ENCODE measurements at regions not wholly inside any gene's neighbourhood (a gene's known extent, or its start where the extent isn't known, plus 50 kb on each side); places are given as distances from the start of the nearest gene placed in this dataset.

GRCh38 chr7:116340943-116341907 is 130.9 kb downstream of the TES start:
- DNase-seq (ENCODE audit: insufficient read length, low spot score): no peak
- FAIRE-seq: peak; percentile 33

- no peak for FAIRE-seq
Observed at GRCh38 chr7:116342125-116342524, 131.8 kb downstream of the TES start.

GRCh38 chr7:116347151-116347832 is 137.0 kb downstream of the TES start:
- DNase-seq (ENCODE audit: insufficient read length, low spot score) (no peak), FAIRE-seq (no peak)

More at GRCh38 chr7:116342125-116342524, 131.8 kb downstream of the TES start:
- DNase-seq (ENCODE audit: insufficient read length, low spot score): no peak

GRCh38 chr7:116348346-116348745 is 138.0 kb downstream of the TES start:
- FAIRE-seq (no peak), DNase-seq (ENCODE audit: insufficient read length, low spot score) (no peak)

- FAIRE-seq (no peak), DNase-seq (ENCODE audit: insufficient read length, low spot score) (no peak)
Observed at GRCh38 chr7:116351966-116352365, 141.6 kb downstream of the TES start.

- FAIRE-seq (no peak), DNase-seq (ENCODE audit: insufficient read length, low spot score) (no peak)
Observed at GRCh38 chr7:116353647-116354046, 143.3 kb downstream of the TES start.

- no peak for DNase-seq (ENCODE audit: insufficient read length, low spot score)
- FAIRE-seq: no peak
Observed at GRCh38 chr7:116354171-116354545, 143.8 kb downstream of the TES start.

GRCh38 chr7:116354546-116355423 is 144.4 kb downstream of the TES start:
- FAIRE-seq (no peak), DNase-seq (ENCODE audit: insufficient read length, low spot score) (no peak)

- no peak for FAIRE-seq
- no peak for DNase-seq (ENCODE audit: insufficient read length, low spot score)
Observed at GRCh38 chr7:116355424-116355765, 144.1 kb upstream of the CAV2 start.

- FAIRE-seq: no peak
- DNase-seq (ENCODE audit: insufficient read length, low spot score): no peak
Observed at GRCh38 chr7:116356333-116356965, 143.1 kb upstream of the CAV2 start.

GRCh38 chr7:116356979-116357378 is 142.6 kb upstream of the CAV2 start:
- DNase-seq (ENCODE audit: insufficient read length, low spot score): no peak

GRCh38 chr7:116357781-116358670 is 141.5 kb upstream of the CAV2 start:
- FAIRE-seq (no peak), DNase-seq (ENCODE audit: insufficient read length, low spot score) (no peak)

More at GRCh38 chr7:116356979-116357378, 142.6 kb upstream of the CAV2 start:
- no peak for FAIRE-seq

GRCh38 chr7:116361767-116362166 is 137.8 kb upstream of the CAV2 start:
- DNase-seq (ENCODE audit: insufficient read length, low spot score): no peak
- FAIRE-seq: no peak

- FAIRE-seq: no peak
- no peak for DNase-seq (ENCODE audit: insufficient read length, low spot score)
Observed at GRCh38 chr7:116363637-116364432, 135.7 kb upstream of the CAV2 start.

GRCh38 chr7:116364469-116364868 is 135.1 kb upstream of the CAV2 start:
- FAIRE-seq (no peak), DNase-seq (ENCODE audit: insufficient read length, low spot score) (no peak)

GRCh38 chr7:116365797-116366196 is 133.7 kb upstream of the CAV2 start:
- DNase-seq (ENCODE audit: insufficient read length, low spot score) (no peak), FAIRE-seq (no peak)

GRCh38 chr7:116367171-116367813 is 132.2 kb upstream of the CAV2 start:
- FAIRE-seq: no peak
- no peak for DNase-seq (ENCODE audit: insufficient read length, low spot score)

GRCh38 chr7:116368965-116369364 is 130.6 kb upstream of the CAV2 start:
- DNase-seq (ENCODE audit: insufficient read length, low spot score) (no peak), FAIRE-seq (no peak)
